HTR-8/SVneo (cell line): ENCODE measurements at regions not wholly inside any gene's neighbourhood (a gene's known extent, or its start where the extent isn't known, plus 50 kb on each side); places are given as distances from the start of the nearest gene placed in this dataset.
A peak's percentile ranks its signal among the peaks of the same experiment; 100 is the strongest.
"Not testable (repeated sequence)": the region's sequence is repeated elsewhere in the genome, so short reads cannot be mapped to it uniquely, and the experiment has no call there.

Source experiments
- DNase-seq: peaks from one replicate; pipeline ENCODE4 v3.0.0; 2011; ENCODE audit warnings: low spot score, mixed read lengths; ENCODE audit not compliant: insufficient read length
- FAIRE-seq: peaks from 2 replicates; lab custom pipeline; 2011; peaks lifted over from hg19 to GRCh38; lab: Jason Lieb, UNC

GRCh38 chr2:14903709-14904374 lies 271.3 kb downstream of the LRATD1 start:
- FAIRE-seq (no peak), DNase-seq (peak; percentile 20)

DNA sequence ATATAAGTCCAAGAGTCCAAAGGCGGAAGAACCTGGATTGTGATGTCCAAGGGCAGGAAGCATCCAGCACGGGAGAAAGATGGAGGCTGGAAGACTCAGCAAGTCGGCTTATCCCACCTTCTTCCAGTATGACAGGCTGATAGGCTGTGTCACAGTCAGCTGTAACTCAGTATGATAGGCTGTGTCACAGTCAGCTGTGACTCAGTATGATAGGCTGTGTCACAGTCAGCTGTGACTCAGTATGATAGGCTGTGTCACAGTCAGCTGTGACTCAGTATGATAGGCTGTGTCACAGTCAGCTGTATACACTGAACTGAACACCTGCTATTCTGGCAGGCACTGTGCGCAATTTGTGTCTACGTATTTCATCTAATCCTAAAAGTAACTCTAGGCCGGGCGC lies 271.9 kb downstream of the LRATD1 start:
- FAIRE-seq: not testable (repeated sequence)

DNA sequence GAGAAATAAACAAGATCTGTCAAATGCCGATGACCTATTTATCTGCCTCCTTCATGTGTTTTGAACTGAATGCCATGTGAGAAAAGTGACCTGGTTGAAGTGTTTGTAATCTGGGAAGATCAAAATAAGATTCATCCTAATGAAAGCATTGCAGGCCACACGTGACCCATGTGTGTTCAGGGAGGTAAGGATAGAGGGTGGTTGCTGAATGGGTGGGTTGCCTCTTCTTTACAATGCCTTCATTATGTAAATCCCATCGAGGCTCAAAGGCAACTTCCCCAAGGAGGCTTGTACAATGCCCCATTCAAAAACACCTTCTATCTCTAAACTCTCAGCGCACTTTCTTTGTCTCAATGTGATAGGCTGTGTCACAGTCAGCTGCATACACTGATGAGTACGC lies 273.1 kb downstream of the LRATD1 start:
- FAIRE-seq (no peak), DNase-seq (no peak)

More for the DNA sequence above, 271.9 kb downstream of the LRATD1 start:
- not testable (repeated sequence) for DNase-seq

DNA sequence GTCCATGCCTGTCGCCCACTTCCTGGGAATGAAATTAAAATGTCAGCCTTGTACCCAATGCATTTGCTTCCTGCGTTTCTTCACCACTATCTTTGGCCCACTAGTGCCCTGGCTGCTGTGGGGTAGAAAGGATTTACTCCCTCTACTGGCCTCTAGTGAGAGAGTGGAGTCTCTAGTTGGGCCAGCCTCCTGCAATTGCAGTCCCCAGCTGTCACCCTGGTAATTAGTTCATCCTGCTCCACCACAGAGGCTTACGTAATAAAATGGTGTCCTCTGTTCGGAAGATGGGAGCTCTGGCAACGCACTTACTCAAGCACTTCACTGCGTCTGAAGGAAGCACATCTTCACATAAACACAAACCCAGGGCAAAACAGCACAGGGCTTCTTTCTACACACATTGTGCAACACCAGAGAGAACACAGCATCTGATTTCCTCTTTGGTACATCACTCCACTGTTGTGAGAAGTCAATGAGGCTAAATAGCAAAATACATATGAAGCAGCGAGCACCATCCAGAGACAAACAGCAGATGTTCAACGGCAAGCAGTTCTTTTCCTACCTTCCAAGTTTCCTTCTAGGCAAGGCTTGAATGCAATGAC lies 274.6 kb downstream of the LRATD1 start:
- no peak for FAIRE-seq
- no peak for DNase-seq

- FAIRE-seq: no peak
- no peak for DNase-seq
These were observed 277.3 kb downstream of the LRATD1 start for GRCh38 chr2:14909795-14910194.

DNA sequence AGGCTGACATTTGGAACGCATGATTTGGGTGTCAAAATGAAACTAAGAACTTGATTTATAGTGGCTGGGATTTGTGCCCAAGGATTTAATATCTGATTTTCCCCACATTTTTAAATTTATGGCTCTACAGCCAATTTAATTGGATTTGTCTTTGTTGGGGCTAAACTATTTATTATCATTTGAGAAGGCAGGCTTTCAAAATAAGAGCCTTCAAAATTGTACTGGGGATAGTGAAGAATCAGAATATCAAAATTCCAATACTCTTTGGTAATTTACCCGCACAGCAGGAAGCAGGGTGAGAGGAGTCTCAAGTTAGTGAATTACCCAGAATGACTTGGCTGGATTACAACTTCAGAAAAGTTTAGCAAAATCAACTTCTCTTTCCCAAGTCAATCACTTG lies 278.1 kb downstream of the LRATD1 start:
- FAIRE-seq: no peak
- DNase-seq: no peak

DNA sequence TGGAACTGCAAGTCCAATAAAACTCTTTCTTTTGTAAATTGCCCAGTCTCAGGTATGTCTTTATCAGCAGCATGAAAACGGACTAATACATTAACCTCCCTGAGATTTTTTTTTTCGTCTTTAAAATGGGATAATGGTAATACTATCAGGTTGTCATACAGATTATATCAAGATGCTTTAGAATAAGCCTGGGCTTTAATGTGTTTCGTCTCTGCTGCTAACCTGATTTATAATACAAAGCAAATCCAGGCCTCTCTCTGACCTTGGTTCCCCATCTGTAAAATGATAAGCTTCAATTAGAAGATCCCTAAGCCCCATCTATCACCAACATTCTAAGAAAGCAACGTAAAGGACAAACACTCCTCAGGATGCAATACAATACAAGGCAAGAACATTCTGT lies 283.5 kb downstream of the LRATD1 start:
- no peak for FAIRE-seq
- DNase-seq: no peak

GRCh38 chr2:14923820-14924580 lies 291.5 kb downstream of the LRATD1 start:
- no peak for FAIRE-seq
- DNase-seq: no peak

- DNase-seq: no peak
- FAIRE-seq: no peak
These were observed 293.0 kb downstream of the LRATD1 start for GRCh38 chr2:14925471-14925870.

DNA sequence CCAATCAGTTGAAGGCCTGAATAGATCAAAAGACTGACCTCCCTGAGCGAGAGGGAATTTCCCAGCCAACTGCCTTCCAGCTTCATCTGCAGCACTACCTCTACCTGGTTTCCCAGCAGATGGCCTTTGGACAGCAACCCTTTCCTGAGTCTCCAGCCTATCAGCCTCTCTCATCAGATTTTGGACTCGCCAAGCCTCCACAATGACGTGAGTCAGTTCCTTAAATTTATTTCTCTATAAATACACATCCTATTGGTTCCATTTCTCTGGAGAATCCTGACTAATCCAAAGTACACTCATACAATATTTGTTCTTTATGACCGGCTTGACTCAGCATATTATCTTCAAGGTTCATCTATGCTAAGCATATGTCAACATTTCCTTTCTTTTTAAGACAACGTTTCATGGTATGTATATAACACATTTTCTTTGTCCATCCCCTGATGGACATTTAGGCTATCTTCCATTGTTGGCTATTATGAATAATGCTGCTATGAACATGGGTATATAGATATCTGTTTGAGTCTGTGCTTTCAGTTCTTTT lies 294.6 kb downstream of the LRATD1 start:
- no peak for DNase-seq
- FAIRE-seq: no peak

GRCh38 chr2:14928056-14928455 lies 295.5 kb downstream of the LRATD1 start:
- no peak for FAIRE-seq
- no peak for DNase-seq

DNA sequence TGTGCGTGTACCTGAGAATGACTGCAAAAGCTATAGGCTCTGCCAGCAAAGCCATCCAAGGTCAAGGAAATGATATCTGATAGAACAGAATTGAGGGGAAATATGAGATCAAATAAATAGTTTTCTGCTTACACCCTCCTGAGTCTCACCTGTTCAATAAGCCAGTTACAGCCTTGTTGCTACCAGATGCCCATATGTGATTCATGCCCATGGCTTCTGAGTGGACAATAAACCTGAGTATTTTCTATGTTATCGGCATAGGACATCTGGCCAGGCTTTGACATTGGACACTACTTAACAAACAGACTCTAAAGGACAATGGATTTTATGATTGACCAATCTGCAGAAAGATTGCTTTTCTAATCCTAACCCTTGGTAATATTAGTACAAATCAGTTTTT lies 297.9 kb downstream of the LRATD1 start:
- DNase-seq: no peak
- FAIRE-seq: no peak

- FAIRE-seq (no peak), DNase-seq (no peak)
These were observed 299.8 kb downstream of the LRATD1 start for GRCh38 chr2:14932285-14932684.

- DNase-seq: no peak
- no peak for FAIRE-seq
These were observed 301.2 kb downstream of the LRATD1 start for GRCh38 chr2:14933753-14934152.

GRCh38 chr2:14936426-14936825 lies 303.9 kb downstream of the LRATD1 start:
- no peak for FAIRE-seq
- DNase-seq: no peak

GRCh38 chr2:14937336-14937735 lies 304.8 kb downstream of the LRATD1 start:
- DNase-seq (no peak), FAIRE-seq (no peak)

DNA sequence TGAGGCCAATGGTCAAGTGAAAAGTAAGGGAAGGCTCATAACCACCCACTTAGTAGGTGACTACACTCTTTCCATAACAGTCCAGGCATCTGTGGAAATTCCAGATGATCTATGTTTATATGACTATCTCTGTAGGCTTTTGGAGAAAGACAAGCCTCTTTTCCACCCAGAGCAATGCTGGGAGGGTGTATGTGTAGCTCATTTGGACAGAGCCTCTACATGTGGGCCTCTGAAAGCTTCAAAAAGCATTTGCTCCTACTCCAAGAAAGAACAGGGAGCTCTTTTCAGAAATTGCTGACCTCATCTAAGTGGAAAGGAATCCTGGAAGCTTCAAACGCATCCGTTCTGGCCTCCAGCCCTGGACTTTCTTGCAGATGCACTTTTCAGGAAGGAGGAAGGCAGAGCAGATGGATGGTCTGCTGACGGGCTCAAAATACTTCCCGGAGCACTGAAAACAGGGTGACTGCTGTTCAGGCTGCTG lies 308.7 kb downstream of the LRATD1 start:
- FAIRE-seq (no peak), DNase-seq (no peak)

GRCh38 chr2:14942987-14943386 lies 310.5 kb downstream of the LRATD1 start:
- no peak for FAIRE-seq
- no peak for DNase-seq

DNA sequence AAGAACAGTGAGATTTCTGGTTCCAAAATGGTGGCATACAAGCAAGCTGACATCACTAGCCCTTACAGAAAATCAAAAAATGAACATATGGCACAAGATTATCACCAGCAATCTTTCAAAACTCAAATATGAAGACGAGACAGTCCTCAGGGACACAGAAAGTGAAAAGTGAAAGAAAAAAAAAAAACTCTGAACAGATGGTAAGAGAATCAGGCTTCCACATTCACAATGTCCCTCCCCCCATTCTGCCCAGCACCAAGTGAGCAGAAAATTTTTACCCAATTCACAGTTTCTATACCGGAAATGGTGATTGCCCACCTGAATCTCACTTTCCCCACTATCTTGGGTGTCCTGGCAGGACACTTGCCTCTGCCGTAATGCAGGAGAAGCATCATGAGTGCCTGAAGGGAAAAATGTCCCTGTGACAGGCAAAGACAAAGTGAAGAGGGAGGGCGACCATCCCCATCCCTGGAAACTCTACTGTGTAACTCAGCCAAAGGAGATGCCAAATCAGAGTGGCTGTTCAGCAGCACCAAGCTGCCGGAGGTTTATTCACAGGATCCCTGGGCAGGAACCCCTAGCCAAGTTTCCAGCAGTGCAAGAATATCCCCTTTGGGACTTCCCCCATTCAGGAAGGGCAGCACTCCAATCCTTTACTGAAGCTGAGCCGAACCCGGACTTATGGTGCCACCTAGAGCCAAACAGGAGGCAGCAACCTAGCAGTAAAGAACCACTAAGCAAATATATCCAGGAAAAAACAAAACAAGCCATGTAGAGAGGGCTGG lies 312.2 kb downstream of the LRATD1 start:
- no peak for DNase-seq
- FAIRE-seq: no peak

GRCh38 chr2:14951569-14952285 lies 319.2 kb downstream of the LRATD1 start:
- DNase-seq: no peak
- no peak for FAIRE-seq
